Loucy (cell line): ENCODE measurements at regions not wholly inside any gene's neighbourhood (a gene's known extent, or its start where the extent isn't known, plus 50 kb on each side); places are given as distances from the start of the nearest gene placed in this dataset.

ENCODE experiments used
- H2AFZ ChIP-seq: fragments of 200-600 bp; sonication (generic); 2 replicates; pipeline ENCODE4 v1.6.0; 2016; ENCODE audit warnings: antibody characterized with exemption, mild to moderate bottlenecking, low read length, moderate library complexity
- H3F3A ChIP-seq: fragments of 200-600 bp; 2 replicates; pipeline ENCODE4 v1.6.0; 2016; ENCODE audit warnings: antibody characterized with exemption, low read depth, mild to moderate bottlenecking
- H3K27me3 ChIP-seq: fragments of 200-600 bp; sonication (generic); 2 replicates; pipeline ENCODE4 v1.6.1; 2014; ENCODE audit warnings: low read length, mild to moderate bottlenecking; ENCODE audit not compliant: insufficient read depth, poor library complexity, severe bottlenecking
- H3K36me3 ChIP-seq: fragments of 200-600 bp; sonication (generic); 2 replicates; pipeline ENCODE4 v1.6.1; 2016; ENCODE audit warnings: low read length; ENCODE audit not compliant: insufficient read depth
- H3K4me1 ChIP-seq: fragments of 200-600 bp; sonication (generic); 2 replicates; pipeline ENCODE4 v1.5.1; 2014; ENCODE audit warnings: low read length, mild to moderate bottlenecking; ENCODE audit not compliant: insufficient read depth, poor library complexity, severe bottlenecking
- H3K4me2 ChIP-seq: fragments of 200-600 bp; sonication (generic); 2 replicates; pipeline ENCODE4 v1.6.0; 2014; ENCODE audit warnings: antibody characterized with exemption, low read length, low read depth, mild to moderate bottlenecking; ENCODE audit not compliant: poor library complexity, severe bottlenecking
- H3K4me3 ChIP-seq: fragments of 200-600 bp; sonication (generic); 2 replicates; pipeline ENCODE4 v1.5.1; 2014; ENCODE audit warnings: low read length, mild to moderate bottlenecking, mixed read lengths; ENCODE audit not compliant: poor library complexity, severe bottlenecking
- H3K79me2 ChIP-seq: fragments of 200-600 bp; sonication (generic); 2 replicates; pipeline ENCODE4 v1.6.1; 2014; ENCODE audit warnings: low read length; ENCODE audit not compliant: insufficient read depth
- H3K9ac ChIP-seq: fragments of 200-600 bp; sonication (generic); 2 replicates; pipeline ENCODE4 v1.6.0; 2014; ENCODE audit warnings: mild to moderate bottlenecking, low read depth, low read length, moderate library complexity; ENCODE audit not compliant: poor library complexity, severe bottlenecking
- H3K9me2 ChIP-seq: fragments of 200-600 bp; sonication (generic); replicated peaks from 2 replicates; pipeline ENCODE4 v1.6.1; 2016; ENCODE audit warnings: low read depth, low read length, mixed read lengths
- H3K9me3 ChIP-seq: fragments of 200-600 bp; sonication (generic); 2 replicates; pipeline ENCODE4 v1.6.1; 2014; ENCODE audit warnings: mild to moderate bottlenecking, antibody characterized with exemption, low read length, low read depth; ENCODE audit not compliant: insufficient read depth
- H4K20me1 ChIP-seq: fragments of 200-600 bp; sonication (generic); 2 replicates; pipeline ENCODE4 v1.6.0; 2014; ENCODE audit warnings: antibody characterized with exemption, low read length, mild to moderate bottlenecking; ENCODE audit not compliant: insufficient read depth, poor library complexity, severe bottlenecking
- CTCF ChIP-seq: fragments of 200-600 bp; sonication (generic); conservative IDR thresholded peaks from 2 replicates; pipeline ENCODE4 v1.5.1; 2014; ENCODE audit warnings: mild to moderate bottlenecking, antibody characterized with exemption, low read length
- EZH2phosphoT487 ChIP-seq: fragments of 200-600 bp; IDR thresholded peaks from 2 replicates; pipeline ENCODE4 v1.6.1; 2018; ENCODE audit warnings: antibody characterized with exemption, mild to moderate bottlenecking, moderate library complexity, borderline replicate concordance

DNA sequence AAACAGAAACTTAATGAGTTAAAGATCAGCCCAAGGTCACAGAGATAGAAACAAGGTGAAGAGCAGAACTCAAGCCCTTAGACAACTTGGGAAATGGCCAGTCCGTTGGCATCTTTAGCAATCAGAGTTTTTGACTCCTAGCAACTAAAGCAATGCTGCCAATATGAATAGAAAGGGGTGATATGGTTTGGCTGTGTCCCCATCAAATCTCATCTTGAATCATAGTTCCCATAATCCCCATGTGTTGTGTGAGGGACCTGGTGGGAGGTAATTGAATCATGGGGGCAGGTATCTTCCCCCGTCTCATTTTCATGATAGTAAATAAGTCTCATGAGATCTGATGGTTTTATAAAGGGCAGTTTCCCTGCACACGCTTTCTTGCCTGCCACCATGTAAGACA, 170.2 kb downstream of the DDX1 start:
- Histone ChIP-seq H3K9me3 (no peaks in the 10 kb centered on the region), H2AFZ (no peak overlapping the region), H3K4me1 (no peaks in the 10 kb centered on the region), H3K9me2 (no peaks in the 10 kb centered on the region), H3K27me3 (no peaks in the 10 kb centered on the region), H3K4me2 (no peak overlapping the region), H3K36me3 (no peaks in the 10 kb centered on the region), H3K9ac (no peak overlapping the region), H3K4me3 (no peak overlapping the region), H4K20me1 (no peaks in the 10 kb centered on the region), H3F3A (no peaks in the 10 kb centered on the region), H3K79me2 (no peaks in the 10 kb centered on the region)
- TF ChIP-seq CTCF: no peak
- no peak for TF ChIP-seq EZH2phosphoT487

- Histone ChIP-seq H3K9me3 (no peaks in the 10 kb centered on the region), H3K4me1 (no peaks in the 10 kb centered on the region), H3K4me3 (no peak overlapping the region), H3K79me2 (no peaks in the 10 kb centered on the region), H3K36me3 (no peaks in the 10 kb centered on the region), H3K9ac (no peak overlapping the region), H4K20me1 (no peaks in the 10 kb centered on the region), H3K9me2 (no peaks in the 10 kb centered on the region), H3F3A (no peaks in the 10 kb centered on the region), H3K4me2 (no peak overlapping the region), H2AFZ (no peak overlapping the region), H3K27me3 (no peaks in the 10 kb centered on the region)
- TF ChIP-seq EZH2phosphoT487 (no peak), CTCF (no peak)
Observed at GRCh38 chr2:15762449-15762848, 170.8 kb downstream of the DDX1 start.

GRCh38 chr2:15763106-15763821, 171.6 kb downstream of the DDX1 start:
- Histone ChIP-seq H3F3A (no peaks in the 10 kb centered on the region), H3K9me2 (no peaks in the 10 kb centered on the region), H3K4me1 (no peaks in the 10 kb centered on the region), H3K4me3 (no peak overlapping the region), H3K79me2 (no peaks in the 10 kb centered on the region), H4K20me1 (no peaks in the 10 kb centered on the region), H3K36me3 (no peaks in the 10 kb centered on the region), H3K4me2 (no peak overlapping the region), H2AFZ (no peak overlapping the region), H3K27me3 (no peaks in the 10 kb centered on the region), H3K9me3 (no peaks in the 10 kb centered on the region), H3K9ac (no peak overlapping the region)
- TF ChIP-seq CTCF (no peak), EZH2phosphoT487 (no peak)
